H9 (cell line): ENCODE measurements at regions not wholly inside any gene's neighbourhood (a gene's known extent, or its start where the extent isn't known, plus 50 kb on each side); places are given as distances from the start of the nearest gene placed in this dataset.

Source experiments
- DNase-seq: peaks from one replicate; pipeline ENCODE4 v3.0.0-alpha.2; 2017
- H2AFZ ChIP-seq: one replicate; pipeline ENCODE4 v1.6.1; 2013; ENCODE audit warnings: mild to moderate bottlenecking, low read length, control low read depth, moderate library complexity
- H2AK5ac ChIP-seq: 2 replicates; pipeline ENCODE4 v1.6.1; 2013; ENCODE audit warnings: low read length, control low read depth, mixed read lengths; ENCODE audit not compliant: insufficient read length
- H2BK120ac ChIP-seq: one replicate; pipeline ENCODE4 v1.6.1; 2013; ENCODE audit warnings: low read depth, mild to moderate bottlenecking, low read length, control low read depth, inconsistent platforms; ENCODE audit not compliant: poor library complexity, severe bottlenecking
- H2BK12ac ChIP-seq: 2 replicates; pipeline ENCODE4 v1.6.1; 2013; ENCODE audit warnings: low read length, control low read depth, mixed read lengths, low read depth; ENCODE audit not compliant: insufficient read length
- H2BK15ac ChIP-seq: 2 replicates; pipeline ENCODE4 v1.6.1; 2013; ENCODE audit warnings: low read depth, low read length, control low read depth
- H2BK20ac ChIP-seq: one replicate; pipeline ENCODE4 v1.6.1; 2013; ENCODE audit warnings: low read depth, mild to moderate bottlenecking, low read length, control low read depth, inconsistent platforms; ENCODE audit not compliant: poor library complexity, severe bottlenecking
- H2BK5ac ChIP-seq: 2 replicates; pipeline ENCODE4 v1.6.1; 2013; ENCODE audit warnings: low read length, control low read depth, mixed read lengths; ENCODE audit not compliant: insufficient read length
- H3K14ac ChIP-seq: 2 replicates; pipeline ENCODE4 v1.6.1; 2013; ENCODE audit warnings: low read length, control low read depth; ENCODE audit not compliant: insufficient read depth
- H3K18ac ChIP-seq: 2 replicates; pipeline ENCODE4 v1.6.1; 2013; ENCODE audit warnings: low read depth, mild to moderate bottlenecking, mixed read lengths, low read length, control low read depth; ENCODE audit not compliant: insufficient read length
- H3K23ac ChIP-seq: 2 replicates; pipeline ENCODE4 v1.6.1; 2013; ENCODE audit warnings: low read length, control low read depth, mixed read lengths, low read depth; ENCODE audit not compliant: insufficient read length
- H3K23me2 ChIP-seq: 2 replicates; pipeline ENCODE4 v1.6.1; 2013; ENCODE audit warnings: low read depth, mild to moderate bottlenecking, mixed read lengths, low read length, control low read depth; ENCODE audit not compliant: insufficient read length, poor library complexity, severe bottlenecking
- H3K27ac ChIP-seq: 2 replicates; pipeline ENCODE4 v1.5.1; 2013; ENCODE audit warnings: low read length, control low read depth, mixed read lengths, low read depth; ENCODE audit not compliant: insufficient read length
- H3K27me3 ChIP-seq: 2 replicates; pipeline ENCODE4 v1.6.1; 2013; ENCODE audit warnings: low read length, control low read depth, inconsistent platforms; ENCODE audit not compliant: insufficient read depth
- H3K4ac ChIP-seq: 2 replicates; pipeline ENCODE4 v1.6.1; 2013; ENCODE audit warnings: low read depth, mild to moderate bottlenecking, control low read depth, inconsistent platforms, low read length, moderate library complexity
- H3K4me1 ChIP-seq: 2 replicates; pipeline ENCODE4 v1.6.1; 2013; ENCODE audit warnings: low read length, control low read depth, inconsistent platforms; ENCODE audit not compliant: insufficient read depth
- H3K4me2 ChIP-seq: 2 replicates; pipeline ENCODE4 v1.6.1; 2013; ENCODE audit warnings: low read length, control low read depth, mixed read lengths; ENCODE audit not compliant: insufficient read length, insufficient read depth
- H3K56ac ChIP-seq: 2 replicates; pipeline ENCODE4 v1.6.1; 2013; ENCODE audit warnings: low read depth, mild to moderate bottlenecking, mixed read lengths, low read length, control low read depth; ENCODE audit not compliant: insufficient read length
- H3K79me1 ChIP-seq: 2 replicates; pipeline ENCODE4 v1.6.1; 2013; ENCODE audit warnings: low read depth, mild to moderate bottlenecking, moderate library complexity, low read length, control low read depth, inconsistent platforms; ENCODE audit not compliant: insufficient read depth, poor library complexity, severe bottlenecking
- H3K79me2 ChIP-seq: 2 replicates; pipeline ENCODE4 v1.6.1; 2013; ENCODE audit warnings: low read length, control low read depth, inconsistent platforms; ENCODE audit not compliant: insufficient read depth
- H3K9ac ChIP-seq: 2 replicates; pipeline ENCODE4 v1.6.1; 2013; ENCODE audit warnings: low read length, control low read depth, mixed read lengths; ENCODE audit not compliant: insufficient read length; ENCODE audit errors: extremely low read depth
- H3K9me3 ChIP-seq: one replicate; pipeline ENCODE4 v1.6.1; 2013; ENCODE audit warnings: low read depth, low read length, inconsistent platforms; ENCODE audit not compliant: control insufficient read depth
- H3T11ph ChIP-seq: one replicate; pipeline ENCODE4 v1.6.1; 2013; ENCODE audit warnings: mild to moderate bottlenecking, low read length, control low read depth, inconsistent platforms
- H4K20me1 ChIP-seq: one replicate; pipeline ENCODE4 v1.6.1; 2013; ENCODE audit not compliant: control insufficient read depth, insufficient read length, insufficient read depth
- H4K5ac ChIP-seq: 2 replicates; pipeline ENCODE4 v1.6.1; 2013; ENCODE audit warnings: low read depth, mild to moderate bottlenecking, mixed read lengths, low read length, control low read depth; ENCODE audit not compliant: insufficient read length
- H4K8ac ChIP-seq: replicated peaks from 2 replicates; pipeline ENCODE4 v1.6.1; 2013; ENCODE audit warnings: low read length, control low read depth, mixed read lengths, low read depth; ENCODE audit not compliant: insufficient read length
- H4K91ac ChIP-seq: 2 replicates; pipeline ENCODE4 v1.6.1; 2013; ENCODE audit warnings: low read depth, mild to moderate bottlenecking, moderate library complexity, mixed read lengths, low read length, control low read depth; ENCODE audit not compliant: insufficient read length
- H3K27ac Mint-ChIP-seq, 3 experiments: 2 replicates in 2 of 3; 3 replicates in 1 of 3; pipeline ENCODE4 v1.8.0; 2020 to 2021; ENCODE audit warnings: mixed read lengths in 3 of 3, mild to moderate bottlenecking in 1 of 3, moderate library complexity in 1 of 3
- H3K27me3 Mint-ChIP-seq: 2 replicates; pipeline ENCODE4 v1.8.0; 2021; ENCODE audit warnings: low read depth, mild to moderate bottlenecking, moderate library complexity, mixed read lengths
- H3K36me3 Mint-ChIP-seq, 3 experiments: 2 replicates in 2 of 3; 3 replicates in 1 of 3; pipeline ENCODE4 v1.8.0; 2020 to 2021; ENCODE audit warnings: low read depth in 3 of 3, mixed read lengths in 3 of 3; ENCODE audit not compliant: insufficient read depth in 1 of 3
- H3K4me1 Mint-ChIP-seq, 2 experiments: 2 replicates each; pipeline ENCODE4 v1.8.0; 2020; ENCODE audit warnings: mixed read lengths in 2 of 2
- H3K4me3 Mint-ChIP-seq, 2 experiments: 2 replicates in 1 of 2; 3 replicates in 1 of 2; pipeline ENCODE4 v1.8.0; 2020 to 2021; ENCODE audit warnings: mild to moderate bottlenecking in 2 of 2, mixed read lengths in 2 of 2, moderate library complexity in 1 of 2
- H3K9me3 Mint-ChIP-seq, 2 experiments: 2 replicates in 1 of 2; 3 replicates in 1 of 2; pipeline ENCODE4 v1.8.0; 2020; ENCODE audit warnings: mild to moderate bottlenecking in 2 of 2, mixed read lengths in 2 of 2, moderate library complexity in 1 of 2
- CTCF ChIP-seq: fragments of 200-600 bp; sonication (generic); conservative IDR thresholded peaks from 3 replicates; pipeline ENCODE4 v1.8.0; 2021; ENCODE audit warnings: antibody characterized with exemption, mild to moderate bottlenecking

GRCh38 chr6:104539173-104539572 lies 320.5 kb downstream of the HACE1 start:
- no peak overlapping the region for H2BK20ac ChIP-seq
- no peak overlapping the region for H3K4me3 Mint-ChIP-seq
- H3K23ac ChIP-seq = no peak overlapping the region
- no peaks in the 10 kb centered on the region for H3K79me2 ChIP-seq
- no peaks in the 10 kb centered on the region for H3K9me3 ChIP-seq
- H3K27me3 ChIP-seq = no peaks in the 10 kb centered on the region
- H2BK5ac ChIP-seq = no peak overlapping the region
- H3K4me2 ChIP-seq = no peak overlapping the region
- no peak overlapping the region for H3K56ac ChIP-seq
- peaks cover 4% of the 10 kb centered on the region in 2 experiments for H3K4me1 Mint-ChIP-seq
- no peak overlapping the region for H3K27ac Mint-ChIP-seq
- no peaks in the 10 kb centered on the region for H3K23me2 ChIP-seq
- H3K4me1 ChIP-seq = no peaks in the 10 kb centered on the region
- H3K9ac ChIP-seq = no peak overlapping the region
- H2AK5ac ChIP-seq = no peak overlapping the region
- DNase-seq = no peak
- H4K8ac ChIP-seq = no peak overlapping the region
- no peak overlapping the region for H2BK15ac ChIP-seq
- H4K91ac ChIP-seq = no peak overlapping the region
- no peaks in the 10 kb centered on the region for H3K36me3 Mint-ChIP-seq
- no peak overlapping the region for H3T11ph ChIP-seq
- H3K27me3 Mint-ChIP-seq = no peaks in the 10 kb centered on the region
- no peak overlapping the region for H2BK120ac ChIP-seq
- TF ChIP-seq CTCF = no peak
- H2AFZ ChIP-seq = no peak overlapping the region
- no peak overlapping the region for H3K4ac ChIP-seq
- H4K5ac ChIP-seq = no peak overlapping the region
- H3K14ac ChIP-seq = no peak overlapping the region
- H3K27ac ChIP-seq = no peak overlapping the region
- no peaks in the 10 kb centered on the region for H4K20me1 ChIP-seq
- no peak overlapping the region for H3K18ac ChIP-seq
- H3K9me3 Mint-ChIP-seq = no peaks in the 10 kb centered on the region
- H3K79me1 ChIP-seq = no peaks in the 10 kb centered on the region
- H2BK12ac ChIP-seq = no peak overlapping the region
